K562 (cell line): ENCODE measurements at regions not wholly inside any gene's neighbourhood (a gene's known extent, or its start where the extent isn't known, plus 50 kb on each side); places are given as distances from the start of the nearest gene placed in this dataset.

Source experiments
- ATAC-seq: fragments of 200-7000 bp; cut with Tn5 transposase; 3 replicates; pipeline ENCODE4 v1.9.1; 2020; ENCODE audit warnings: moderate library complexity
- BruUV-seq: library from RNA; stranded (reverse); fragments of 400-500 nt; replicated peaks from 2 replicates; lab custom pipeline; 2021; lab: Mats Ljungman, UMichigan
- CTCF ChIA-PET: fragments of 300-600 bp; formaldehyde crosslinking; extraction: SDS; loops from one replicate; lab custom pipeline; 2021; ENCODE audit warnings: low intra/inter-chr PET ratio; lab: Yijun Ruan, JAX
- POLR2A ChIA-PET: fragments of 300-600, 350-650 bp; sonication (Branson Sonifier 250); formaldehyde crosslinking; extraction: SDS; loops from one replicate; lab custom pipeline; 2021; ENCODE audit warnings: antibody characterized with exemption, inconsistent platforms; lab: Yijun Ruan, JAX
- DNase-seq, 4 experiments: peaks; one replicate each; pipeline versions ENCODE4 v3.0.0 to v3.0.0-alpha.2; 2011 to 2018; ENCODE audit warnings: low spot score in 3 of 4, mixed read lengths in 3 of 4; ENCODE audit errors: extremely low read depth in 1 of 4
- FAIRE-seq: peaks from 2 replicates; lab custom pipeline; 2011; peaks lifted over from hg19 to GRCh38; lab: Jason Lieb, UNC
- H2AFZ ChIP-seq: 2 replicates; pipeline ENCODE4 v1.6.0; 2011; ENCODE audit warnings: low read depth, low read length, control low read depth, inconsistent platforms
- H3K27ac ChIP-seq: fragments of 200-600 bp; 3 replicates; pipeline ENCODE4 v1.8.0; 2011; ENCODE audit warnings: low read depth, mild to moderate bottlenecking, control low read depth, inconsistent platforms, low read length, moderate library complexity, mixed read lengths; ENCODE audit errors: extremely low read depth
- H3K27me3 ChIP-seq, 2 experiments: fragments of 300-600 bp in 1 of 2; 2 replicates in 1 of 2; 3 replicates in 1 of 2; pipeline versions ENCODE4 v1.6.0 to v1.8.0; 2011; ENCODE audit warnings: inconsistent platforms in 2 of 2, low read length in 2 of 2, mild to moderate bottlenecking in 1 of 2, mixed read lengths in 1 of 2, moderate library complexity in 1 of 2; ENCODE audit not compliant: control insufficient read depth in 2 of 2, insufficient read depth in 2 of 2
- H3K36me3 ChIP-seq: fragments of 300-600 bp; 3 replicates; pipeline ENCODE4 v1.8.0; 2011; ENCODE audit warnings: mild to moderate bottlenecking, low read length, inconsistent platforms; ENCODE audit not compliant: control insufficient read depth, insufficient read depth
- H3K4me1 ChIP-seq, 2 experiments: fragments of 200-600 bp in 1 of 2; replicated peaks in 1 of 2; 2 replicates in 1 of 2; 3 replicates in 1 of 2; pipeline versions ENCODE4 v1.5.1 to v1.8.0; 2011; ENCODE audit warnings: inconsistent platforms in 2 of 2, low read length in 2 of 2, mild to moderate bottlenecking in 1 of 2, mixed read lengths in 1 of 2, moderate library complexity in 1 of 2; ENCODE audit not compliant: control insufficient read depth in 2 of 2, insufficient read depth in 2 of 2
- H3K4me2 ChIP-seq: 2 replicates; pipeline ENCODE4 v1.6.1; 2011; ENCODE audit warnings: low read length, control low read depth, inconsistent platforms, mixed read lengths; ENCODE audit not compliant: insufficient read depth
- H3K4me3 ChIP-seq: fragments of 200-600 bp; sonication (generic), shearing (Covaris generic); 2 replicates; pipeline ENCODE4 v1.5.1; 2016; ENCODE audit warnings: control low read depth, inconsistent platforms
- H3K79me2 ChIP-seq: fragments of 200-600 bp; 3 replicates; pipeline ENCODE4 v1.8.0; 2011; ENCODE audit warnings: low read length, inconsistent platforms; ENCODE audit not compliant: control insufficient read depth, insufficient read depth
- H3K9ac ChIP-seq, 2 experiments: 2 replicates each; pipeline versions ENCODE4 v1.6.0 to v1.6.1; 2011; ENCODE audit warnings: low read depth in 2 of 2, low read length in 2 of 2, control low read depth in 1 of 2, inconsistent platforms in 1 of 2, mild to moderate bottlenecking in 1 of 2, mixed read lengths in 1 of 2; ENCODE audit not compliant: insufficient read depth in 1 of 2
- H3K9me1 ChIP-seq: one replicate; pipeline ENCODE4 v1.6.0; 2011; ENCODE audit warnings: inconsistent platforms, mild to moderate bottlenecking, low read length, moderate library complexity; ENCODE audit not compliant: control insufficient read depth, insufficient read depth
- H3K9me3 ChIP-seq: replicated peaks from 2 replicates; pipeline ENCODE4 v1.5.1; 2011; ENCODE audit warnings: low read depth, low read length, inconsistent platforms; ENCODE audit not compliant: control insufficient read depth, insufficient read depth
- H4K20me1 ChIP-seq: replicated peaks from 2 replicates; pipeline ENCODE4 v1.6.1; 2011; ENCODE audit warnings: low read length, inconsistent platforms, mixed read lengths; ENCODE audit not compliant: control insufficient read depth, insufficient read depth
- RAD21 ChIP-seq, 2 experiments: fragments of 250-450 bp in 1 of 2; fragments of 450-650 bp in 1 of 2; sonication (Bioruptor Pico) in 1 of 2; formaldehyde crosslinking in 1 of 2; IDR thresholded peaks in 1 of 2; conservative IDR thresholded peaks in 1 of 2; 2 replicates each; pipeline versions ENCODE4 v1.4.0 to v1.8.0; 2020 to 2022; ENCODE audit warnings: mild to moderate bottlenecking in 2 of 2, moderate library complexity in 1 of 2
- ZNF121 ChIP-seq: sonication (generic); formaldehyde crosslinking; conservative IDR thresholded peaks from 2 replicates; pipeline ENCODE4 v1.8.0; 2022; ENCODE audit warnings: missing genetic modification reagents
- ZNF175 ChIP-seq: fragments of 200-800 bp; sonication (Bioruptor generic); IDR thresholded peaks from 2 replicates; pipeline ENCODE4 v1.6.1; 2016; ENCODE audit warnings: low read depth, mild to moderate bottlenecking, missing genetic modification characterization, missing compliant biosample characterization
- WGBS: fragments of 100-300 bp; shearing (Covaris generic); methylation state at CpG from one replicate; pipeline ENCODE4 v1.1.6; 2016; ENCODE audit warnings: low coverage, mixed read lengths; ENCODE audit not compliant: insufficient coverage; ENCODE audit errors: missing lambda C conversion rate; 5-methylcytosine and 5-hydroxymethylcytosine counted together
- in situ Hi-C: fragments of 300-500 bp; cut with MboI; formaldehyde crosslinking; loops from 4 replicates; pipeline ENCODE4 v1.15.0; 2018; ENCODE audit warnings: inconsistent platforms, mixed read lengths
- intact Hi-C: fragments of 100-400 bp; cut with micrococcal nuclease; formaldehyde crosslinking; loops from 2 replicates; pipeline ENCODE4 v1.14.2; 2022

DNA sequence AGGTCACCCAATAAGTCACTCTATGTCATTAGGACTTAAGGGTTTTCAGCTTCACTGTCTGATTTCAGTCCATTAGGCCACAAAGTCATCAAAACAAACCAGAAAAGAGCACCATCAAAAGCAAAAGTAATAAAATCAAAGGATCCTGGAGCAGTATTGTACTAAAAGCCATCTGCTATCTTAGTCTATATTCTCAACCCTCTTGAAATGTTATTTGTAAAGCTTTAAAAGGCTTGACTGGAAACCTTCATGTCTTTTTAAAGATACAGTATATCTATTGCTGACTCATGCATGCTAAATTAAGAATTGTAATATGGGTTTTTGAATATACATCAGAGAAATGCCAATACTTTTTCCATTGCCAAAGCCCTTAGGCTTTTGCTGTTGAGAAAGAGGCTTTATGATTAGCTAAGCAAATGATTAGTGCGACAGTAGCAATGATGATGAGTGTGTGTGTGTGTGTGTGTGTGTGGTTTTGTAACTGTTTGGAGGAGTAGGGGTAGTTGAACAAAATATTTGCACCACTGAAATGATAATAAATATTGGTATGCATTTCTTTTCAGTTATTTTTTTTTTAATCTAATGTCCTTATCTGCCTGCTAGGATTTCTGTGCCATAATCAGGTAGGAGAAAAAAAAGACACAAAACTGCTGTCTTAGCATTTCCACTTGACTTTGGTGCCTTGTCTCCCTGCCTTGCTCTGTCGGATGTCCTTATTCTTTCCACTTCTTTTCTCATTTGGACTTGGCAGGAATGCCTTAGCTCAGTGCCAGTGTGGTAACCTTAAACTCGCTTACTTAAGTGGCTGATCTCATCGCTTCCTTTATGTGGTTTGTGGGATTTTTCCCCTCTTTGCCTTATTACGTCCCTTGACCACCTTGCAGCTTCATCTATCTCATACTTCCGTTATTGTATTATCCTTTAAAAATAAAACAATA is 119.7 kb downstream of the PCDH7 start:
- no peaks in the 10 kb centered on the region for H3K27me3 ChIP-seq
- H3K36me3 ChIP-seq, result no peaks in the 10 kb centered on the region
- no peaks in the 10 kb centered on the region for H3K9me1 ChIP-seq
- H2AFZ ChIP-seq, result no peak overlapping the region
- DNase-seq (no peak), FAIRE-seq (no peak), ATAC-seq (no peak)
- no peaks in the 10 kb centered on the region for H4K20me1 ChIP-seq
- CTCF ChIA-PET, result no interaction called here
- in situ Hi-C loops (no loop called here), intact Hi-C loops (no loop called here)
- no peak for TF ChIP-seq ZNF175 (CRISPR knock-in tag)
- no peak for TF ChIP-seq ZNF121
- no TSS peak for BruUV-seq
- no peaks in the 10 kb centered on the region for H3K9me3 ChIP-seq
- H3K4me1 ChIP-seq, result no peaks in the 10 kb centered on the region
- POLR2A ChIA-PET, result no interaction called here
- no peak overlapping the region for H3K27ac ChIP-seq
- WGBS, result 3% methylated on average over 6 of the region's 6 CpGs
- H3K4me3 ChIP-seq, result no peak overlapping the region
- H3K9ac ChIP-seq, result no peak overlapping the region
- H3K4me2 ChIP-seq, result no peak overlapping the region
- H3K79me2 ChIP-seq, result no peaks in the 10 kb centered on the region

DNA sequence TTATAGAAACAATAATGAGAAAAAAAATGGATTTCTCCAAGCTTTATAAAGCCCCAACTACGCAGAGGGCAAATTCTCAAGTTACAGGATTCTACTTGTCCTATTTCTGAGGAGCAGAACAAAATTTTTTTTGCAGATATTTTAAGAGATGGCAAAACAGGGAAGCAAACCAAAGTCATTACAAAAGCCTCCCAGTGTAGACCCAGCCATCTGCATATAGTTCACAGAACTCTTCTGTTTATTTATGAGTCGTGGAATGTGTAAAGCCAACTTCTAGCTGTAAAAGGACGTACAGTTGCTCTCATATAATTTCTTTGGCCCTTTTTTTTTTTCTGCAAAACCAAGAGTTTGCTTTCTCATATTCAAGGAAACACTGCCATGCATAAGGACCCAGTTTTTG is 120.4 kb downstream of the PCDH7 start:
- no peaks in the 10 kb centered on the region for H3K27me3 ChIP-seq
- H2AFZ ChIP-seq, result no peak overlapping the region
- DNase-seq (no peak), ATAC-seq (no peak), FAIRE-seq (no peak)
- no peaks in the 10 kb centered on the region for H3K79me2 ChIP-seq
- no peaks in the 10 kb centered on the region for H3K36me3 ChIP-seq
- H3K27ac ChIP-seq, result no peak overlapping the region
- intact Hi-C loops, result no loop called here
- no peaks in the 10 kb centered on the region for H4K20me1 ChIP-seq
- H3K9me1 ChIP-seq, result no peaks in the 10 kb centered on the region
- no TSS peak for BruUV-seq
- TF ChIP-seq RAD21 (CRISPR knock-in tag; conservative IDR thresholded peaks at IDR 0.05 in 1 of 2, IDR thresholded peaks at IDR 0.05 in 1 of 2), result no peak
- no peaks in the 10 kb centered on the region for H3K9me3 ChIP-seq
- H3K4me1 ChIP-seq, result no peaks in the 10 kb centered on the region
- ChIA-PET POLR2A (no interaction called here), CTCF (no interaction called here)
- in situ Hi-C loops, result no loop called here
- H3K4me3 ChIP-seq, result no peak overlapping the region
- 0% methylated on average over 3 of the region's 3 CpGs for WGBS
- H3K9ac ChIP-seq, result no peak overlapping the region
- no peak overlapping the region for H3K4me2 ChIP-seq
